Esophagus squamous epithelium (tissue), 5 donors: ENCODE measurements at regions not wholly inside any gene's neighbourhood (a gene's known extent, or its start where the extent isn't known, plus 50 kb on each side); places are given as distances from the start of the nearest gene placed in this dataset.

ENCODE experiments used
- DNase-seq: peaks from one replicate; lab custom pipeline; 2025; lab: John Stamatoyannopoulos, UW
- H3K27ac ChIP-seq, 4 donors: fragments of 200-600 bp; sonication (generic); one replicate each; pipeline ENCODE4 v1.5.1; 2016 to 2019; ENCODE audit warnings: mild to moderate bottlenecking in 1 of 4
- H3K27me3 ChIP-seq, 4 donors: fragments of 200-600 bp; sonication (generic); 1 replicate in 3 of 4; 2 replicates in 1 of 4; pipeline versions ENCODE4 v1.5.1 to v1.6.0; 2017 to 2021; ENCODE audit warnings: antibody characterized with exemption in 1 of 4
- H3K36me3 ChIP-seq, 3 donors: fragments of 200-600 bp; sonication (generic); one replicate each; pipeline ENCODE4 v1.5.1; 2016 to 2019
- H3K4me1 ChIP-seq, 3 donors: fragments of 200-600 bp; sonication (generic); one replicate each; pipeline ENCODE4 v1.5.1; 2017 to 2019
- H3K4me3 ChIP-seq, 4 donors: fragments of 200-600 bp; sonication (generic); 1 replicate in 3 of 4; 2 replicates in 1 of 4; pipeline ENCODE4 v1.5.1; 2016 to 2019; ENCODE audit warnings: mild to moderate bottlenecking in 2 of 4, moderate library complexity in 1 of 4
- H3K9me3 ChIP-seq, 3 donors: fragments of 200-600 bp; sonication (generic); one replicate each; pipeline ENCODE4 v1.5.1; 2016 to 2019
- POLR2A ChIP-seq, 4 donors: fragments of 450-650 bp; IDR thresholded peaks; one replicate each; pipeline ENCODE4 v1.6.1; 2017; ENCODE audit warnings: antibody characterized with exemption in 4 of 4, mild to moderate bottlenecking in 4 of 4, moderate library complexity in 3 of 4
- WGBS, 2 donors: methylation state at CpG; one replicate each; pipeline ENCODE4 v1.1.5; 2018; 5-methylcytosine and 5-hydroxymethylcytosine counted together
- intact Hi-C: fragments of 100-400 bp; cut with DNase I; formaldehyde crosslinking; loops from one replicate; pipeline ENCODE4 v1.15.0; 2022
- TF ChIP-seq, protein P1 (sequence below), 6 experiments: fragments of 450-650 bp in 4 of 6; fragments of 200-600 bp in 2 of 6; sonication (generic) in 2 of 6; IDR thresholded peaks; one replicate each; pipeline ENCODE4 v1.5.1; 2016 to 2019; ENCODE audit warnings: antibody characterized with exemption in 6 of 6, mild to moderate bottlenecking in 4 of 6, moderate library complexity in 4 of 6
- donor health status: DM: yes; HTN: yes; CAD: no.

DNA sequence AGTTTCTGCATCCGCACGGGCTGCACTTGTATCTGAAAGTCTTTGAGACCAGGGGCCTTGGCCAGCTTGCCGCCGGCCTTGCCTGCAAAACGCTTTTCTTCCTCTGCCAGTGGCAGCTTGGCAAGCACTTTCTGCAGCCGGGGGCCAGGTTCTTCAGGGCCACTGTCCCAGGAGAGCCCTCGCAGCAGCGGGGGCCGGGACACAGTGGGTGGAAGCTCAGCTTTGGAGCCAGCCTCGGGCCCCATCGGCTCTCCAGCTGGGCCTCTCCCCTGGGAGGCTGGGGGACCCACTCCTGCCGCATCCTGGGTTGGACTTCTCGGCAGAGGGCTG is 57.5 kb upstream of the LYVE1 start:
- no peak for DNase-seq
- Histone ChIP-seq H3K27me3 (no peaks in the 10 kb centered on the region), H3K9me3 (no peaks in the 10 kb centered on the region), H3K36me3 (peaks cover 0 to 18% (median 0%) of the 10 kb centered on the region in 3 donors), H3K27ac (peak overlapping the region; percentile 21 to 78 (median 68)), H3K4me3 (no peak overlapping the region), H3K4me1 (peaks cover 10 to 48% (median 27%) of the 10 kb centered on the region in 3 donors)
- intact Hi-C loops, result no loop called here
- TF ChIP-seq POLR2A (IDR thresholded peaks at IDR 0.05), result no peak
- TF ChIP-seq, protein P1, sequence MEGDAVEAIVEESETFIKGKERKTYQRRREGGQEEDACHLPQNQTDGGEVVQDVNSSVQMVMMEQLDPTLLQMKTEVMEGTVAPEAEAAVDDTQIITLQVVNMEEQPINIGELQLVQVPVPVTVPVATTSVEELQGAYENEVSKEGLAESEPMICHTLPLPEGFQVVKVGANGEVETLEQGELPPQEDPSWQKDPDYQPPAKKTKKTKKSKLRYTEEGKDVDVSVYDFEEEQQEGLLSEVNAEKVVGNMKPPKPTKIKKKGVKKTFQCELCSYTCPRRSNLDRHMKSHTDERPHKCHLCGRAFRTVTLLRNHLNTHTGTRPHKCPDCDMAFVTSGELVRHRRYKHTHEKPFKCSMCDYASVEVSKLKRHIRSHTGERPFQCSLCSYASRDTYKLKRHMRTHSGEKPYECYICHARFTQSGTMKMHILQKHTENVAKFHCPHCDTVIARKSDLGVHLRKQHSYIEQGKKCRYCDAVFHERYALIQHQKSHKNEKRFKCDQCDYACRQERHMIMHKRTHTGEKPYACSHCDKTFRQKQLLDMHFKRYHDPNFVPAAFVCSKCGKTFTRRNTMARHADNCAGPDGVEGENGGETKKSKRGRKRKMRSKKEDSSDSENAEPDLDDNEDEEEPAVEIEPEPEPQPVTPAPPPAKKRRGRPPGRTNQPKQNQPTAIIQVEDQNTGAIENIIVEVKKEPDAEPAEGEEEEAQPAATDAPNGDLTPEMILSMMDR (IDR thresholded peaks at IDR 0.05), result no peak
- 80% methylated on average over 2 of the region's 13 CpGs; no CpG with 5 or more reads in 1 of the 2 donors for WGBS, 2 donors

GRCh38 chr11:10625281-10625981 is 57.0 kb upstream of the LYVE1 start:
- Histone ChIP-seq H3K27ac (peak overlapping the region; percentile 51 to 78 (median 68)), H3K36me3 (peaks cover 0 to 18% (median 0%) of the 10 kb centered on the region in 3 donors), H3K4me3 (no peak overlapping the region), H3K9me3 (no peaks in the 10 kb centered on the region), H3K4me1 (peaks cover 10 to 48% (median 27%) of the 10 kb centered on the region in 3 donors), H3K27me3 (no peaks in the 10 kb centered on the region)
- DNase-seq, result no peak
- 49 to 50% methylated on average over 2 to 3 of the region's 6 CpGs for WGBS, 2 donors
- intact Hi-C loops, result no loop called here
- TF ChIP-seq POLR2A (IDR thresholded peaks at IDR 0.05), result no peak
- TF ChIP-seq, protein P1 (IDR thresholded peaks at IDR 0.05), result no peak

- intact Hi-C loops, result no loop called here
- Histone ChIP-seq H3K4me3 (no peak overlapping the region), H3K4me1 (peaks cover 10 to 55% (median 29%) of the 10 kb centered on the region in 3 donors), H3K27ac (peak overlapping the region; percentile 51 to 78 (median 68)), H3K36me3 (peaks cover 0 to 9% (median 0%) of the 10 kb centered on the region in 3 donors), H3K27me3 (no peaks in the 10 kb centered on the region), H3K9me3 (no peaks in the 10 kb centered on the region)
- DNase-seq, result no peak
- no peak for TF ChIP-seq POLR2A (IDR thresholded peaks at IDR 0.05)
- TF ChIP-seq, protein P1 (IDR thresholded peaks at IDR 0.05), result peak; percentile 22 to 51 (median 36)
- 79% methylated on average over 9 of the region's 11 CpGs; no CpG with 5 or more reads in 1 of the 2 donors for WGBS, 2 donors
These were observed 55.6 kb upstream of the LYVE1 start for GRCh38 chr11:10623797-10624761.

DNA sequence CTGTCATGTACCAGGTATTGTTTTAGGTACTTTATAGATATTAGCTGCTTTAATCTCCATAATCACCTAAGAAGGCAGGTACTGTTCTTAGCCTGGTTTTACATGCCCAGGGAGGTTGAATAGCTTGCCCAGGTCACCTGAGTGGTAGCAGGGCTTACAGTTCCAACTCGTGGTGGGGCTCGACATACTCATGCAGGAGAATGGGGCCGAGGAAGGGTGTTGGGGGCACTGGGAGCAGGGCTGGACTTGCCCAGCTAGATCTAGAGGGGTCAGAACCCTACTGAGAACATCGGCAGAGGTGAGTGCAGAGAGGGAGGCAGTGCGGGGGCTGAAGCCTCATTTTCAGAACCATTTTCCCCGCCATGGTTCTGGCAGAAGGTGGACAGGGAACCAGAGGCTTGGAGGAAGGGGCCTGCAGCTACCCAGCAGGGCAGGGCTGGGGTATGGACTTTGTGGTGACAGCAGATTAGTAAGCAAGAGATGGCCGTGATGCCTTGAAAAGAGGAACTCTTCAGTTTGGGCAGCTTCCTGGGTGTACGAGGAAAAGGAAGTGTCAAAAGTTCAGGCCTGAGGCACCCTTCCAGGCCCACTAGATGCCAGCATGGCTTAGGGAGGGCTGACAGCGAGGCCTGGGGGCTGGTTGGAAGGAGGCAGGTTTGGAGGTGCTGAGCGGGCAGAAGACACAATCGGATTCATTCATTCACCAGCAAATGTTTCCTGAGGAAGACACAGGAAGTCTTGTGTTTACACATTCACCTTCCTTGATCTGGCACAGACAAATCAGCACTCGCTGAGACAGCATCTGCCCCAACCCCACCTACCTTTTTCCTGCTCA is 54.7 kb upstream of the LYVE1 start:
- Histone ChIP-seq H3K4me1 (peaks cover 10 to 62% (median 34%) of the 10 kb centered on the region in 3 donors), H3K36me3 (no peaks in the 10 kb centered on the region), H3K27me3 (no peaks in the 10 kb centered on the region), H3K27ac (peak overlapping the region; percentile 51 to 78 (median 68)), H3K4me3 (no peak overlapping the region), H3K9me3 (no peaks in the 10 kb centered on the region)
- intact Hi-C loops, result no loop called here
- DNase-seq, result no peak
- 50 to 68% methylated on average over 8 to 11 of the region's 12 CpGs for WGBS, 2 donors
- no peak for TF ChIP-seq POLR2A (IDR thresholded peaks at IDR 0.05)
- TF ChIP-seq, protein P1 (IDR thresholded peaks at IDR 0.05), result no peak
